Stimulated activated CD4-positive, alpha-beta T cell treated with anti-CD3 and anti-CD28 coated beads, Interleukin-4, amount 100 ng/mL, for 24 hours (primary cell): ENCODE measurements at regions not wholly inside any gene's neighbourhood (a gene's known extent, or its start where the extent isn't known, plus 50 kb on each side); places are given as distances from the start of the nearest gene placed in this dataset.
"Not testable (repeated sequence)": the region's sequence is repeated elsewhere in the genome, so short reads cannot be mapped to it uniquely, and the experiment has no call there.

Experiments
- DNase-seq: peaks from one replicate; pipeline ENCODE4 v3.0.0-alpha.2; 2020

DNA sequence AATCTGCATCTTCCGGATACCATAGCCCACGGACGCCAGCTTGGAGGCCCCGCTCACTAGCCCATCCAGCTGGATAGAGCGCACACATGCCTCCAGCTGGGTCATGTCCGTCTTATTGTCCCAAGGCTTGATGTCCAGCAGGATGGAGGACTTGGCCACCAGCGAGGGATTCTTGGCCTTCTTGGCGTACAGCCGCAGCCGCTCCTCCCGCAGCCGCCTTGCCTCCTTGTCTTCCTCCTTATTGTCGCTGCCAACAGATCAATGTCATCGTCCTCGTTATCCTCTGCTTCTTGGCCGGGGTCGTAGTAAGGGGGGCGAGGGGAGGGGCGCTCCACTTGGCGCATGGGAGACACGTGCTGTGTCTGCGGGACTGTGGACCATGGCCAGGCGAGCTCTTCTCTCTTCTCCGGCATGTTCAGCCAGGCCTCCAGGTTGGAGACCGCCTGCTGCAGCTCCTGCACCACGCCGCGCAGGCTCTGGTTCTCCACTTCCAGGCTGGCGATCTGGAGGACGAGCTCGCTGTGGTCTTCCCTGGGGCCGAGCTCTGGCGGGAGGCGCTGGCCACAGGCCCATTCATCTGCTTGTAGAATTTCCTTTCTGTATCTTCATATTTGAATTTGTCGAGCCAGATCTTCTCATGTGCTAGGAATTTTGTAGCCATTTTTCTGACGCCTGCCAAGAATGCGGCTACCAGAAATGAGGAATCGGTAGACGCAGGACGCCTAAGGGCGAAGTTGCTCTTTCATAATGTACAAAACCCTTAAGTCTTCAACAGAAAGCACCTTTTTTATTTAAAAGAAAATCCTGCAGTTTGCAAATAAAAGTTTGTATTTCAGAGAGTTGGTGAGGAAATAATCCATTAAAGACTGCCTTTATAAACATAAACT lies 60.1 kb upstream of the PTPRK start:
- no peak for DNase-seq

GRCh38 chr6:128575254-128575653 lies 54.9 kb upstream of the PTPRK start:
- DNase-seq: not testable (repeated sequence)

GRCh38 chr6:128574402-128574801 lies 54.0 kb upstream of the PTPRK start:
- no peak for DNase-seq

DNA sequence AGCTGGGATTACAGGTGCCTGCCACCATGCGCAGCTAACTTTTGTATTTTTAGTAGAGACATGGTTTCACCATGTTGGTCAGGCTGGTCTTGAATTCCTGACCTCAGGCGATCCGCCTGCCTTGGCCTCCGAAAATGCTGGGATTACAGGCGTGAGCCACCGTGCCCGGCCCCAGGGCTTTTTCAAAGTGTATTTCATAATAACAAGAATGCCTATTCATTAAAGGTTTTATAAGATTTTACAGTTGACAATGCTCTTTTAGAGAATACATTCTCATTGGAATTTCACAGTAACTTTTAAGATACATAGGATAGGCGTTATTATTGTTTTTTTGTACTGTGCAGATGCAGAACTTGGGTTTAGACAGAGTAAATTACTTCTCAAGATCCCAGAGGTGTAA lies 52.6 kb upstream of the PTPRK start:
- no peak for DNase-seq

- no peak for DNase-seq
Observed at GRCh38 chr6:128572294-128572693, 51.9 kb upstream of the PTPRK start.

- no peak for DNase-seq
Observed at GRCh38 chr6:128570680-128571063, 50.3 kb upstream of the PTPRK start.

DNA sequence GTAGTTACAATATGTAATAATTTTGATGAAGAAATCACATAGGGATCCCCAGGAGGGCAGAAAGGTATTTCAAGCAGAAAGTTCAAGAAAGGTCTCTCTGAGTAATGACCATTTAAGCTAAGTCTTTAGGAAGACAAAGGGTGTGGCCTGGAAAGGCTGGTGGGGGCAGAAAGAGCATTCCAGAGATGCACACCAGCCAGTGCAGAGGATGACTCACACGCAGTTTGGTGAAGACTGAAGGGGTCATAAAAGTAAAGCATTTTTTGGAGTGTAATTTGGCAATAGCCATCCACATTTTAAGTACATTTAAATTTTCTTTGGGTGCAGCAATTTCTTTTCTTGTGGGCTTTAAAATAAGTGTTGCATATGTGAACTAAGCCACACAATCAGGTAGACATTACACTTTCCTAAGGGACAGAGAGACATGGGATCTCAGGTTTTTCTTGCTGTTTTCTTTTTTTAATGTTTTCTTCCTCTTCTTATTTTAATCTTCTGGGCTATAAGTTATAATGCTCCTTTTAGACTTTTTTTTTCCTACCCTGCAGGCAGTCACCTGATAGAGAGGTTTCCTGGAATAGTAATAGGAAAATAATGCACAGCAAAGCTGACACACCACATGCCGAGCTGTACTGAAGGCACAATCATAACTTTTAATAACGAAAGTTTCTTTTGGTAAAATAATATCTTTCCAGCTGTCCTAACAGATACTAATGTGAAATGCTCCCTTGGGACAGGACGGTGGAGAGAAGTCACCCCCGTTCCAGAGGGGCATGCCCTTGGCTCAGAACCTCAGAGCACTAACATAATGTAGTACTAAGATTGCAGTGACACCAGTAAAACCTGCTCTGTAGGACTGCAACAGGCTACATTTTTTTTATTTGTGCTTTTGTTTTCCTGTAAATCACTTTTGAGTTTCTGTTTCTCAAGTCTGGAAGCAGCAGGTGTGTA lies 49.6 kb upstream of the PTPRK start:
- DNase-seq: no peak
